ENCODE measurements at regions not wholly inside any gene's neighbourhood (a gene's known extent, or its start where the extent isn't known, plus 50 kb on each side); places are given as distances from the start of the nearest gene placed in this dataset.

- ChIA-PET CTCF (no interaction called here), POLR2A (no interaction called here)
These were observed 325.9 kb upstream of the TBL1XR1 start for GRCh38 chr3:177523067-177523675.

DNA sequence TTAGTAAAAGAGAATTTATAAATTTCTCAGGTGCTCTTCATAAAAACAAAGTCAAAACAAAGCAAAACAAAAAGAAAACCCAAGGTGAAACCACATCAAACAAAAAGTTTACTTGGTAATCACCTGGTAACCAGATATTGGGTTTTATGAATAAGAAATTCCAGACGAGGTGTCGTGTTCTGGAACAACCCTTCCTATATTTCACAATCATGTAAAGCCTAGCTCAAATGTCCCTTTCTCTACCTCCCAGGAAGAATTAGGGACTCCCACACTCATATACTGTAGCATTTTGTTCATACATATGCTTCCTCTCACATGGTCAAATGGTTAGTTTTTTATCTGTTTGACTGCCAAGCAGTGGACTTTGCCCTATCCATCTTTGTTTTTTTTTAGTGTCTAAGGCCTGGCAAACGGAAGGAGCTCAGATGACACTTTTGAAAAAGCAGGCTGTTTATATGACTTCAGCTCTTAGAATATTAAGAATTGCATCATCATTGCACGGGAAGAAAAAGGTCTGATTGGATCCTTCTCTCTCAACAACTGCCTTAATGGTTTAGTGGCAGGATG, 326.7 kb upstream of the TBL1XR1 start:
- CTCF ChIA-PET = no interaction called here
- no peak overlapping the region for H3K4me3 ChIP-seq (ENCODE audit: low read depth, low read length)
- no peak for TF ChIP-seq CTCF (IDR thresholded peaks at IDR 0.05; ENCODE audit: insufficient read depth, low read length, missing control alignments)
- POLR2A ChIA-PET = no interaction called here
- DNase-seq (ENCODE audit: low read depth, low spot score) = no peak

More at GRCh38 chr3:177523067-177523675, 325.9 kb upstream of the TBL1XR1 start:
- no peak overlapping the region for H3K4me3 ChIP-seq (ENCODE audit: low read depth, low read length)
- no peak for DNase-seq (ENCODE audit: low read depth, low spot score)
- TF ChIP-seq CTCF (IDR thresholded peaks at IDR 0.05; ENCODE audit: insufficient read depth, low read length, missing control alignments) = no peak

DNA sequence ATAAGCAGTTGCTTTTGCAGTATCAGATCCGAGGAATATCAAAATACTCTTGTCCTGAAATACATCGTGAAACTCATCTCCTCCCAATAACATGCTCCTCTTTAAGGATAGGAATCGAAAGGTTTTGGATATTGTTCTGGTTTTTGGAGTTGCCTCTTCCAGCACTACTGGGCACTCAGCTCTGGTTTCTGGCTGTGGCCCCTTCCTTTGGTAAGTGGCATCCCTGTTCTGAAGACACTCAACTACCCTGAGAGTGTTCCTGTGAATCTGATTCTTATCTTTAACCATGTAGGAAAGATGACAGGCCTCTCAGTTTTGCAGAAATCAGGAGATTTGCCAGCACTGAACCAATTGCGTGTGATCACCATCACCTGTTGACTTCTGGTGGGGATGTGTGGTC, 327.5 kb upstream of the TBL1XR1 start:
- H3K4me3 ChIP-seq (ENCODE audit: low read depth, low read length) = no peak overlapping the region
- no peak for DNase-seq (ENCODE audit: low read depth, low spot score)
- CTCF ChIA-PET = no interaction called here
- no peak for TF ChIP-seq CTCF (IDR thresholded peaks at IDR 0.05; ENCODE audit: insufficient read depth, low read length, missing control alignments)
- POLR2A ChIA-PET = no interaction called here

DNA sequence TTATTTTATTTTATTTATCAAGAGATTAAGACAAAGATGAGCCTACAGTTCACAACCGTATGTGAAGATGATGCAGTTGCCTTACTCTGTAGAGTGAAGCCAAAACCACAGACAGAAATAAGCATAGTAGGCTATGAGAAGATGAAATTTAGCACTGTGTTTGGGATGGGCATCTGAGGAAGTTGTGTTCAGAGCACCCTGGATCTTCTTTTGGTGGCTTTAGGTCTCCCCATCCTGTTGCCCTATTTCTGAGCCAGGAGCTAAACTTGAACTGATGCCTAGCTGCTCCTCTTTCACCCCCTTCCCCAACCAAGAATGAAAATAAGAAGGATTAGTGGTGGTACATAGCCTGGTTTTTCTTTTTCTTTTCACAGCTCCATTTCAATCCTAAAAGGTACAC, 328.1 kb upstream of the TBL1XR1 start:
- CTCF ChIA-PET = no interaction called here
- TF ChIP-seq CTCF (IDR thresholded peaks at IDR 0.05; ENCODE audit: insufficient read depth, low read length, missing control alignments) = no peak
- no peak for DNase-seq (ENCODE audit: low read depth, low spot score)

GRCh38 chr3:177525987-177526712, 328.9 kb upstream of the TBL1XR1 start:
- DNase-seq (ENCODE audit: low read depth, low spot score) = no peak
- CTCF ChIA-PET = interaction anchor here (0.6 kb wide), 1 partner anchor 11 kb away, joined by 3 read pairs; no protein-coding TSS in a partner anchor
- POLR2A ChIA-PET = interaction anchor here (0.7 kb wide), 1 partner anchor 10 kb away, joined by 3 read pairs; no protein-coding TSS in a partner anchor
- TF ChIP-seq CTCF (IDR thresholded peaks at IDR 0.05; ENCODE audit: insufficient read depth, low read length, missing control alignments) = no peak
- H3K4me3 ChIP-seq (ENCODE audit: low read depth, low read length) = no peak overlapping the region

More for the DNA sequence above, 328.1 kb upstream of the TBL1XR1 start:
- no peak overlapping the region for H3K4me3 ChIP-seq (ENCODE audit: low read depth, low read length)
- POLR2A ChIA-PET = no interaction called here

DNA sequence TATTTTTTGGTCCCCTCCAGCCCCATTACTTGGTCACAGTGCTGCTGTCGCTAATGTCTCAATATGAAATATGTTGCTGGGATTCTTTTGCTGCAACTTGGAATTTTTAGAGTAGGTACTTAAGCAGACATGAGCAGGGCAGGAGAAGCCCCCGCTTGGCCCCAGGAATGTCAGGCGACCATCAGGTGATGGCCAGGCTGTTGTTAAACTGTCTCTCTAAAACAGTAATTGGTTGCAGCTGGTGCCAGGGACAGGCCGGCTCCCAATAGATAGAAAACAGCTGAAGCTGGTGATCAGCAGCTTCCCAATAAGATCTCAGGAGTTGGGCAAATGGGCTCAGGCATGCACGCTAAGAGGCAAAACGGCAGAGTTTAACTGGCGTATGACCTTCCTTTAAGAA, 329.9 kb upstream of the TBL1XR1 start:
- DNase-seq (ENCODE audit: low read depth, low spot score) = no peak
- ChIA-PET CTCF (interaction anchor here (0.6 kb wide), 1 partner anchor 12 kb away, joined by 3 read pairs; no protein-coding TSS in a partner anchor), POLR2A (no interaction called here)
- TF ChIP-seq CTCF (IDR thresholded peaks at IDR 0.05; ENCODE audit: insufficient read depth, low read length, missing control alignments) = no peak
- H3K4me3 ChIP-seq (ENCODE audit: low read depth, low read length) = no peak overlapping the region

Measured in AG04449 (cell line).